Fibroblast of skin of right biceps (primary cell): ENCODE measurements at regions not wholly inside any gene's neighbourhood (a gene's known extent, or its start where the extent isn't known, plus 50 kb on each side); places are given as distances from the start of the nearest gene placed in this dataset.

Experiments used
- DNase-seq: peaks from one replicate; pipeline ENCODE4 v3.0.0-alpha.2; 2013

- DNase-seq = no peak
Observed at GRCh38 chr12:84596266-84596665, 316.3 kb downstream of the SLC6A15 start.

GRCh38 chr12:84594157-84594556 lies 318.4 kb downstream of the SLC6A15 start:
- DNase-seq = no peak

GRCh38 chr12:84585776-84586395 lies 326.7 kb downstream of the SLC6A15 start:
- peak; percentile 46 for DNase-seq

- DNase-seq = no peak
Observed at GRCh38 chr12:84572196-84572595, 340.4 kb downstream of the SLC6A15 start.

GRCh38 chr12:84562331-84562730 lies 350.3 kb downstream of the SLC6A15 start:
- no peak for DNase-seq

- DNase-seq = no peak
Observed at GRCh38 chr12:84561351-84561750, 351.2 kb downstream of the SLC6A15 start.

- no peak for DNase-seq
Observed at GRCh38 chr12:84554199-84554723, 358.3 kb downstream of the SLC6A15 start.

- no peak for DNase-seq
Observed at GRCh38 chr12:84553331-84554117, 359.1 kb downstream of the SLC6A15 start.

GRCh38 chr12:84551373-84551772 lies 361.2 kb downstream of the SLC6A15 start:
- no peak for DNase-seq

- no peak for DNase-seq
Observed at GRCh38 chr12:84550518-84550917, 362.1 kb downstream of the SLC6A15 start.

- DNase-seq = no peak
Observed at GRCh38 chr12:84542289-84542688, 370.3 kb downstream of the SLC6A15 start.

GRCh38 chr12:84537666-84538065 lies 374.9 kb downstream of the SLC6A15 start:
- DNase-seq = no peak

GRCh38 chr12:84512751-84513150 lies 399.8 kb downstream of the SLC6A15 start:
- peak; percentile 63 for DNase-seq

GRCh38 chr12:84508851-84509260 lies 403.7 kb downstream of the SLC6A15 start:
- no peak for DNase-seq

- DNase-seq = peak; percentile 83
Observed at GRCh38 chr12:84507956-84508850, 404.4 kb downstream of the SLC6A15 start.

- no peak for DNase-seq
Observed at GRCh38 chr12:84506282-84506681, 406.3 kb downstream of the SLC6A15 start.

- DNase-seq = peak; percentile 70
Observed at GRCh38 chr12:84502907-84503787, 409.5 kb downstream of the SLC6A15 start.

- DNase-seq = peak; percentile 13
Observed at GRCh38 chr12:84502180-84502860, 410.3 kb downstream of the SLC6A15 start.

- peak; percentile 53 for DNase-seq
Observed at GRCh38 chr12:84497819-84498218, 414.8 kb downstream of the SLC6A15 start.

- DNase-seq = no peak
Observed at GRCh38 chr12:84495711-84496110, 416.9 kb downstream of the SLC6A15 start.

- DNase-seq = no peak
Observed at GRCh38 chr12:84492351-84492883, 420.2 kb downstream of the SLC6A15 start.
